ENCODE measurements at regions not wholly inside any gene's neighbourhood (a gene's known extent, or its start where the extent isn't known, plus 50 kb on each side); places are given as distances from the start of the nearest gene placed in this dataset.
"Not testable (repeated sequence)": the region's sequence is repeated elsewhere in the genome, so short reads cannot be mapped to it uniquely, and the experiment has no call there.

GRCh38 chr1:30660241-30660640 lies 63.1 kb downstream of the MATN1 start:
- no peak for DNase-seq

DNA sequence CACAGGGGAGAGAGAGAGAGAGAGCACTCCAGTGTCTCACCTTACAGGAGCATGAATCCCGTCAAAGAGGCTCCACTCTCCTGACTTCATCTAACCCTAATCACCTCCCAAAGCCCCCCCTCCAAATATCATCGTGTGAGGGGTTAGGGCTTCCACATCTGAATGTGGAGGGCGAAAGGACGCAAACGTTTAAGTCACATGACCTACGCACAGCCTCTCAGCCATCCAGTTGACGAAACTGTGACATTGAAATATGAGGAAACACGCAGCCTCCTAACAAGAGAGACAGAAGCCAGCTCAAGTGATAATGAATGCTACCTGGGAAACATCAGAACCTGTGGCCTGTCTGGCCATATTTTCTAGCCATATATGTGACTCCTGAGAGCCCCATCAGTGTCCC lies 63.7 kb downstream of the MATN1 start:
- no peak for DNase-seq

DNA sequence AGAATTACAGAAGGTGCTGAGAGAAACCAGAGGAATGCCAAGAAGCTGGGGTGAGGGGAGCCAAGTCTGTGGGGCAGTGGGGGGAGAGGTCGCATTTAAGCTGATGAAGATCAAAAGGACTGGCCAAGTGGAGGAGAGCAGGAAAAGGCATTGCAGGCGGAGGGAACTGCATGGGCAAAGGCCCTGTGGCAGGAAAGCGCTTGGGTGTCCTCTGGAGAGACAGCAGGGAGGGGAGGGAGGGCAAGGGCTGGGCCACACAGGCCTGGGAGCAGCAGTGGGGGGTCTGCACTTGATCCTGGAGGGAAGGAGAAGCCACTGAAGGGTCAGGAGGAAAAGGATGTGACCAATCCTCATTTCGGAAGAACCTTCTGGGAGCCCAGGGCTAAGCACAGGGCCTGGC lies 65.0 kb downstream of the MATN1 start:
- DNase-seq, result not testable (repeated sequence)

GRCh38 chr1:30658014-30658336 lies 65.4 kb downstream of the MATN1 start:
- no peak for DNase-seq

DNA sequence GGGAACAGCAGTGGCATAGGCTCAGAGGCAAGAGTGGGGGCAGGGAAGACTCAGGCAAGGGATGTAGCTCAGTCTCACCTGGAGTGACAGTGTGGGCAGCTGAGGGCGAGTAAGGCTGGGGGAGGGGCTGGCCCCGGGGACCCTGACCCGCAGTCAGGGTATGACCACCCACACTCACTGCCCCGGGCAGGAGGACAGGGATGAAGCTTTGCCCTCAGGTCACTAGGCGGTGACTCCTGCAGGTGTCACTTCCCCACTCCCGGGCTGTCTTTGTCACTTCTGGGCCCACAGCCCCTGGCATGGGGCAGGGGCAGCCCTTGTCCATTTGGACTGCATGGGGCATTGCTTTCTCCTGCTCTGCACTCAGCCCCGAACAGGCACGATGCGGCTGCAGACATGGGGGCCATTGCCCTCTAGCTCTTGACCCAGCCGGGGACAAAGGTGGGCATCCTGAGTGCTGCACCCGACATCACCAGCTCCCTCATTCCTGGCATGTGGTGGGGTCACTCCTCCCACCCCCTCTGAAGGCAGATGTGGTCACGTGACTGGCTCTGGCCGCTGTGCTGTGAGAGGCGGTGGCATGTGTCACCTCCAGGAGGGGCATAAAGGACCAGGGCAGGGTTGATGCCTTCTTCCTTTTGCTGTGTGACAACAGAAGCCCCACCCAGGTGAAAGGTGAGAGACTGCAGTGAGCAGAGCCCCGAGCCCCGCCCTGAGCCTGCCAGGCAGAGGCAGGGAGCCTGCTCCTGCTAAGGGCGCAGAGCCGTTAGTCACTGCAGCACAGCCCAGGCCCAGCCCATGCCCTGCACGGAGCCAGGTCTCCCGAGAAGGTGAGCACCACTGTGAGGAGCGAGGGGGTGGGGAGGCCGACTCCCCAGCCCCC lies 66.0 kb downstream of the MATN1 start:
- no peak for DNase-seq

- DNase-seq, result no peak
Measured at GRCh38 chr1:30656171-30656940, 67.0 kb downstream of the MATN1 start.

DNA sequence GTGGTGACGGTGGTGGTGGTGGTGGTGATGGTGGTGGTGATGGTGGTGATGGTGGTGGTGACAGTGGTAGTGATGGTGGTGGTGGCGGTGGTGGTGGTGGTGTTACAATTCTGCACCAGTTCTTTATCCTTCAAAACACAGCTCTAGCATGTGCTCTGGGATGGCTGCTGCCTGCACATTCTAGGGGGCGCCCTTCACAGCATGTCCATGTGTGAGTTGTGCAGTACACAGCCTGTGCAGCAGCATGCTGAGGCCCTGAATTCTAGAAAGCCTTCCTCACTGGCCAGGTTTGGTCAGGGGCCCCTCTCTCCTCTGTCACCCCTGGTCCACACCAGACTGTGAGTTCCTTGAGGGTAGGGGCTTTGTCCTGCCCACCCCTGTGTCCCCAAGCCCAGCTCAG lies 67.7 kb downstream of the MATN1 start:
- no peak for DNase-seq

GRCh38 chr1:30654188-30654587 lies 69.2 kb downstream of the MATN1 start:
- DNase-seq, result no peak

DNA sequence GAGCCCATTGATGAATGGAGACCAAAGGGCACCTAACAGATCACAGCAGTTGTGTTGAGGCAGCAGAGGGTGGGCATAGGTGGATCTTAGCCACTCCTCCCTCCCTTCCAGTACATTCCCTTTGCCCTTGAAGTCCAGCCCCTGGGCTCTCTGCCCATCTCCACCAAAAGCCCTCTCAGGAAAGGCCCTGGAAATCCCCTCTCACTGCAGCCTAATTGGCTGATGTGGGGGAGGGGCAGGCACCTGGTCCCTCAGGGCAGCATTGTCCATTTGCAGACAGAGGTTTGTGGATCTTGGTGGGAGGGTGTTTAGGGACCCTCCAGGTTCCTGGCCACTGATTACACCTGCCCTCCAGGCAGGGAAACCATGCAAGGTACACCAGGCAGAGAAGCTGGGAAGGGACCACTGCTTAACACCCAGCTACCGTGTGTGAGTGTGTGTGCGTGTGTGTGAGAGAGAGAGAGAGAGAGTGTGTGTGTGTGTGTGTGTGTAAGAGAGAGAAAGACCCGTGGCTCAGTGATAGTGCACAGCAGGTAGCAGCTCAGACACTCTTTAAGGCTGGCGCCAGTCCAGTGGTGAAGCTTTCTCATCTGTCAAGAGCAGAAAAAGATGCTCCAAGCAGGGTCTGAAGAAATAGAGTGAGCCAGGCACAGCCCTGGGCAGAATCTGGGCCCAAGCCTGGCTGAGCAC lies 71.1 kb downstream of the MATN1 start:
- DNase-seq, result no peak

DNA sequence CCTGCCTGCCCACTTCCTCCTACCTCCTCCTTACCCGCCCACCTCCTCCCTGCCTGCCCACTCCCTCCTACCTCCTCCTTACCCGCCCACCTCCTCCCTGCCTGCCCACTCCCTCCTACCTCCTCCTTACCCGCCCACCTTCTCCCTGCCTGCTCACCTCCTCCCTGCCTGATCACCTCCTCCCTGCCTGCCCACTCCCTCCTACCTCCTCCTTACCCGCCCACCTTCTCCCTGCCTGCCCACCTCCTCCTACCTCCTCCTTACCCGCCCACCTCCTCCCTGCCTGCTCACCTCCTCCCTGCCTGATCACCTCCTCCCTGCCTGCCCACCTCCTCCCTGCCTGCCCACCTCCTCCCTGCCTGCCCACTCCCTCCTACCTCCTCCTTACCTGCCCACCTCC lies 72.0 kb downstream of the MATN1 start:
- DNase-seq, result not testable (repeated sequence)

DNA sequence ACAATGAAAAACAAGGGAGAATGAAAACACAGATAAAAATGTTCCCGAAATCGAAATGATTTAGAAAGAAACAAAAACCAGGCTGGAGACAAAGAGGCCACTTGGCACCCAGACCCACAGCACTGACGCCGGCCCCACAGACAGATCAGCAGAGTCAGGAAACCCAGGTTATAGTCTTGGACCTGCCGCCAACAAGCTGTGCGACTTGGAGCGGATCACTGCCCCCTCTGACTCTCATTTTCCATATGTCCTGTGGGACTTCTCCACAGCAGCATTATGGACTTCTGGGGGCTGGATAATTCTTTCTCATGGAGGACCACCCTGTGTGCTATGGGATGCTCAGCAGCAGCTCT lies 72.4 kb downstream of the MATN1 start:
- DNase-seq, result no peak

DNA sequence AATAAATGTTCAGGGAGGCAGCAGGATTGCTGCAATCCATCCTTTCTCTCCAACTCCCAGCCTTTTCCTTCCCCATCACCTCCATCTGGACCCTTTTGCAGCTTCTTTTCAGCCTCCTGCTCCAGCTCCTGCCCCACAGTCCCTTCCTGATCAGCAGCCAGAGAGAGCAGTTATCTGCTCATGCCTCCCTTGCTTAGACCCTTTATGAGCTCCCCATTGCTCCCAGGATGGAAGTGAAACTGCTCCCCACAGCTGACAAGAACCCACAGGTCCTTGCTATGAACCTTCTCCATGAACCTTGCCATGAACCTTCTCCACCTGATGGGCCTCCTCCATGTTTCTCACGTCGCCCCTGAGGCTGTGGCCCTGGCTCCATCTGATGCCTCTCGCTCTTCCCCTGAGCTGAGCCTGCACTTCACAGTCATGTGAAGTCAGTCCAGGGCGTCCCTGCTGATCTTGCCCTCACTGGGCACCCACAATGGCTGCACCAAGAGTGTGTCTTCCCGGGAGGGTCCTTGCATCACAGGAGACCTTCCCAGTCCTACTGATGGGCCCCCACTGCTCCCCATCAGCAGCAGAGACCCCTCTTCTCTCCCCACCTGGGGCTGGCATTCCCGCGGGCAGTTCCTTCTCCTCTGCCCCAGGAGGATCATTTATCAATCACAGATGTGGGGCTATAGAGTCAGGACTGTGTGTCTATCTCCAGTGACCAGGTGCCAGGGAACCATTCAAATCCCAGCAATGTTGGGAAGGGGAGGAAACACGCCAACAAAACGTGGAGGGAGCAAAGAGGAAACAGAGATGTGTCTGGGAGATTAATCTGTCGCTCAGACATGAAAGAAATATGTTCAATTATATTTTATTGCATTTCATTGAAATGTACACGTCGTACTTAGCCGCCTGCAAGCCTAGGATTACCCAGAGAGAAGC lies 73.1 kb downstream of the MATN1 start:
- DNase-seq, result no peak

- no peak for DNase-seq
Measured at GRCh38 chr1:30649321-30649991, 73.9 kb downstream of the MATN1 start.

DNA sequence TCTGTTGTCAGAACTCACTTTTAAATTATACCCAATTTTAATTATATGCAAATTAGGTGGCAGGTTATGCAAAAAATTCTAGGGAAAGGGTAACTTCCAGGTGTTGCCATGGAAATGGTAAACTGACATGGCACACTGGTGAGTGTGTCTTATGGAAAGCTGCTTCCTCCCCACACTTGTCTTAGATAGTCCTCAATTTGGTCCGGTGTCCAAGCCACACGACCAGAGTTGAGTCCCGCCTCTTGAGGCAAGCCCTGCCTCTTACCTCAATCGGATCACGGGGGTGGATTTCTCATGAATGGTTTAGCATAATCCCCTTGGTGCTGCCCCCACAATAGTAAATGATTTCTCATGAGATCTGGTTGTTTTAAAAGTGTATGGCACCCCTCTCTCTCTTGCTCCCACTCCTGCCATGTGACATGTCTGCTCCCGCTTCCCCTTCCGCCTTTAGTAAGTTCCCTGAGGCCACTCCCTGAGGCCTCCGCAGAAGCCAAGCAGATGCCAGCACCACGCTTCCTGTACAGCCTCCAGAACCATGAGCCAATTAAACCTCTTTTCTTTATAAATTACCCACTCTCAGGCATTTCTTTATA lies 74.9 kb downstream of the MATN1 start:
- no peak for DNase-seq

DNA sequence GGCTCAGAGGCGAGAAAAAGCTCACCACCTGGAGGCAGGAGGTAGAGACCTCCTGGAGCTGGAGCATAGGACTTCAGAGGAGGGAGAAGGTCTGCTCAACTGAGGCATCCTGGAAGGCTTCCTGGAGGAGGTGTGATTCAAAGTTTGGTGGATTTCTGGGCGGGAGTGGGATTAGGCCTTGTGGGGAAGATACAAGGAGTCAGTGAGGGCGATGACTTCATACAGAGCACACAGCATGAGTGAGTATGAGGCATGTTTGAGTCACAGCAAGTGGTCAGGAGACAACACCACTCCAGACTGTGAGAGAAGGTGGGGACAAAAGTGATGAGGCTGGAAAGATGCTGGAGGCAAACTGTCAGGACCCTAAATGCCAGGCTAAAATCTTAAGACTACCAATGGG lies 77.6 kb downstream of the MATN1 start:
- DNase-seq, result no peak

DNA sequence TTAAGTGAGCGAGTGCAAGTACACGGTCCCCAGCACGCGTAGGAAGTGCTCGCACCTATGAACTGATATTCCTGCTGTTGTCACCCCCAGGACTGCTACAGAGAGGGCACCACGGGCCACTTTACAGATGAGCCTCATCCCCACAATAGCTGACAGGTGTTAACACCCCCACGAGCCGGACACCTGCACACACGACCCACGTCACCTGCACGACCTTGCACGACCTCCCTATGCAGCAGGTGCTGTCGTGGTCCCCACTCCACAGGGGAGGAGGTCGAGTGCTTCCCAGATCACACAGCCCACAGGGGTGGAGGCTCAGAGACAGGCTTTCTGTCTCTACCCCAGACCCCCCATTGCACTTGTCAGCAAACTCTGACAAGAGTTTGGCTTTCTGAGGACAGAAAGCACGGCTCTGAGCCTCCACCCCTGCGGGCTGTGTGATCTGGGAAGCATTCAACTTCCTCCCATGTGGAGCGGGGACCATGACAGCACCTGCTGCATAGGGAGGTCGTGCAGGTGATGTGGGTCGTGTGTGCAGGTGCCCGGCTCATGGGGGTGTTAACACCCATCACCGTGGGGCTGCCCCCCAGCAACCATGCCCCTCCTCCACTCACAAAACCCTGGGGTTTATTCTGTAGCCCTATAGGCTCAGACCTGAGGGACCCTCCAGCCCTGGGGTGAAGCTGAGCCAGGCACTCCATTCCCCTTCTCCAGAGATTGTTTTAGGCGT lies 80.8 kb downstream of the MATN1 start:
- no peak for DNase-seq

- DNase-seq, result no peak
Measured at GRCh38 chr1:30641572-30642353, 81.6 kb downstream of the MATN1 start.

DNA sequence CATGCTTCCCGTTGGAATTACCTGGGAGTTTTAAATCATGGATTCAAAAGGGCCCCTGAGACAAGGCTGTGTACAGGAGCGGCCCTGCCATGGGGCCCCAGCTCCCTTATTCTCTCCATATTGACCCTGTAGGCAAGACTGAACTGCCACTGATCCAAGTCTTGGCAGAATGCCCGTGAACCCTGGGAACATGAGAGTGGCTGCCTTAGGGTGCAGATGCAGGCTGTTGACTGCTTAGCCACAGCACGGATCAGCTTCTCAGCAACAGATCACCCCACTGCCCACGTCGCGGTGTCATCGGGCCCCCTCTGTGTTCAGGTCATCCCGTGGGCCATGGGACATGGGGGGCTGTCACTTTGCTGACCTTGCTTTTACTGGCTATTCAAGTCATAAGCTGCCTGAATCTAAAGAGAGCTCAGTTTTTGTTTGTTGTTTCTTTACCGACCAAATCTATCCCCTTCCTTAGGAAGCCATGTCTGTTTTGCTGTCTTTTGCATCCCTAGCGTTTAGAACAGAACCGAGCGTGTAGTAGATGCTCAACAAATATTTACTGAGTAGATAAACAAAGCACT lies 83.4 kb downstream of the MATN1 start:
- no peak for DNase-seq

DNA sequence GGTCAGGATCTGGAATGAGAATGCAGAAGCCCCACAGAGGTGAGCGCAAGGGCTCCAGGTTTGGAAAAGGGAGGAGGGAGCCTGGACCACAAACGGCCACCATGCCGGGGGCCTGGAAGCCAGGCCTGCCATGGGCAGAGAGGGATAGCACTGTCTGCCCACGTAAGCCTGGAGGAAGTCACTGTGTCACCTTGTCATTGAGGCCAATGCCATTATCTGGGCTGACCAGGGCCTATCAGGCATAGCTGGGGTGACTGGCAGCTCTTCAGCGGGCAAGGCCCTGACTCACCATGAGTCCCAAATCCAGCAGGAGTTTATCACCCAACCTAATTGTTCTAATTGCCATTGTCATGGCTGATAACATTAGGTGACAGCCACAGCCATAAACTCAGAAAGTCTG lies 84.6 kb downstream of the MATN1 start:
- DNase-seq, result no peak

GRCh38 chr1:30638086-30638485 lies 85.3 kb downstream of the MATN1 start:
- DNase-seq, result no peak
